ENCODE measurements at regions not wholly inside any gene's neighbourhood (a gene's known extent, or its start where the extent isn't known, plus 50 kb on each side); places are given as distances from the start of the nearest gene placed in this dataset.
A peak's percentile ranks its signal among the peaks of the same experiment; 100 is the strongest.
"Not testable (repeated sequence)": the region's sequence is repeated elsewhere in the genome, so short reads cannot be mapped to it uniquely, and the experiment has no call there.

GRCh38 chr5:23994581-23995370 is 487.4 kb downstream of the PRDM9 start:
- no peak for DNase-seq

GRCh38 chr5:23996525-23996924 is 489.1 kb downstream of the PRDM9 start:
- no peak for DNase-seq

GRCh38 chr5:24005384-24005783 is 498.0 kb downstream of the PRDM9 start:
- DNase-seq, result no peak

- DNase-seq, result not testable (repeated sequence)
Observed at GRCh38 chr5:24017710-24018109, 510.3 kb downstream of the PRDM9 start.

- no peak for DNase-seq
Observed at GRCh38 chr5:24026288-24026687, 518.9 kb downstream of the PRDM9 start.

GRCh38 chr5:24042688-24043087 is 535.3 kb downstream of the PRDM9 start:
- DNase-seq, result no peak

GRCh38 chr5:24045046-24045445 is 537.6 kb downstream of the PRDM9 start:
- DNase-seq, result no peak

- no peak for DNase-seq
Observed at GRCh38 chr5:24053737-24054136, 546.3 kb downstream of the PRDM9 start.

- DNase-seq, result no peak
Observed at GRCh38 chr5:24059006-24059405, 551.6 kb downstream of the PRDM9 start.

GRCh38 chr5:24059716-24060115 is 552.3 kb downstream of the PRDM9 start:
- DNase-seq, result no peak

- DNase-seq, result no peak
Observed at GRCh38 chr5:24065779-24066178, 558.4 kb downstream of the PRDM9 start.

GRCh38 chr5:24067208-24067607 is 559.8 kb downstream of the PRDM9 start:
- no peak for DNase-seq

- DNase-seq, result no peak
Observed at GRCh38 chr5:24068524-24068923, 561.1 kb downstream of the PRDM9 start.

- no peak for DNase-seq
Observed at GRCh38 chr5:24073107-24073506, 565.7 kb downstream of the PRDM9 start.

- no peak for DNase-seq
Observed at GRCh38 chr5:24080046-24080445, 564.7 kb downstream of the CDH10 start.

- DNase-seq, result no peak
Observed at GRCh38 chr5:24094081-24094679, 550.6 kb downstream of the CDH10 start.

GRCh38 chr5:24102010-24102409 is 542.8 kb downstream of the CDH10 start:
- DNase-seq, result no peak

- DNase-seq, result no peak
Observed at GRCh38 chr5:24103451-24104023, 541.2 kb downstream of the CDH10 start.

- DNase-seq, result peak; percentile 59
Observed at GRCh38 chr5:24110004-24110615, 534.7 kb downstream of the CDH10 start.

GRCh38 chr5:24112420-24112819 is 532.4 kb downstream of the CDH10 start:
- DNase-seq, result no peak

- no peak for DNase-seq
Observed at GRCh38 chr5:24118351-24118750, 526.4 kb downstream of the CDH10 start.

- DNase-seq, result no peak
Observed at GRCh38 chr5:24135536-24135935, 509.2 kb downstream of the CDH10 start.

- DNase-seq, result no peak
Observed at GRCh38 chr5:24141046-24141445, 503.7 kb downstream of the CDH10 start.

GRCh38 chr5:24142341-24142740 is 502.4 kb downstream of the CDH10 start:
- DNase-seq, result no peak

Data from eye (tissue), 1 donor.